ENCODE measurements at regions not wholly inside any gene's neighbourhood (a gene's known extent, or its start where the extent isn't known, plus 50 kb on each side); places are given as distances from the start of the nearest gene placed in this dataset.

GRCh38 chr12:111181143-111181726 is 187.7 kb downstream of the PHETA1 start:
- H3K36me3 ChIP-seq (ENCODE audit: control insufficient read depth, low read length): no peaks in the 10 kb centered on the region
- H3K9me3 ChIP-seq (ENCODE audit: control insufficient read depth, insufficient read depth, low read length): no peaks in the 10 kb centered on the region
- no peak overlapping the region for H3K4me2 ChIP-seq (ENCODE audit: low read length)
- no peak overlapping the region for H3K4me3 ChIP-seq (ENCODE audit: low read length)
- H3F3A ChIP-seq (ENCODE audit: control insufficient read depth, insufficient read depth): no peaks in the 10 kb centered on the region
- TF ChIP-seq EZH2phosphoT487 (IDR thresholded peaks at IDR 0.05; ENCODE audit: borderline replicate concordance, low read length): no peak
- no peak for TF ChIP-seq CTCF (IDR thresholded peaks at IDR 0.05; ENCODE audit: low read depth, low read length, poor library complexity, severe bottlenecking)
- H3K9me2 ChIP-seq (replicated peaks; ENCODE audit: control insufficient read depth, low read length): no peaks in the 10 kb centered on the region
- no peaks in the 10 kb centered on the region for H3K79me2 ChIP-seq (ENCODE audit: control insufficient read depth, low read length)
- H3K4me1 ChIP-seq (ENCODE audit: control insufficient read depth, low read length): no peaks in the 10 kb centered on the region
- H4K20me1 ChIP-seq (ENCODE audit: control insufficient read depth, insufficient read depth, low read depth, low read length): no peaks in the 10 kb centered on the region
- H3K27me3 ChIP-seq (ENCODE audit: control insufficient read depth, low read length): no peaks in the 10 kb centered on the region
- no peak overlapping the region for H3K27ac ChIP-seq (ENCODE audit: low read depth, low read length)

- Histone ChIP-seq H3K36me3 (ENCODE audit: control insufficient read depth, low read length) (no peaks in the 10 kb centered on the region), H3K9me3 (ENCODE audit: control insufficient read depth, insufficient read depth, low read length) (no peaks in the 10 kb centered on the region), H3K27me3 (ENCODE audit: control insufficient read depth, low read length) (no peaks in the 10 kb centered on the region), H3K9me2 (replicated peaks; ENCODE audit: control insufficient read depth, low read length) (no peaks in the 10 kb centered on the region), H3K27ac (ENCODE audit: low read depth, low read length) (no peak overlapping the region), H3K4me2 (ENCODE audit: low read length) (no peak overlapping the region), H3K79me2 (ENCODE audit: control insufficient read depth, low read length) (no peaks in the 10 kb centered on the region), H4K20me1 (ENCODE audit: control insufficient read depth, insufficient read depth, low read depth, low read length) (no peaks in the 10 kb centered on the region), H3F3A (ENCODE audit: control insufficient read depth, insufficient read depth) (no peaks in the 10 kb centered on the region), H3K4me3 (ENCODE audit: low read length) (no peak overlapping the region), H3K4me1 (ENCODE audit: control insufficient read depth, low read length) (no peaks in the 10 kb centered on the region)
- TF ChIP-seq EZH2phosphoT487 (IDR thresholded peaks at IDR 0.05; ENCODE audit: borderline replicate concordance, low read length) (no peak), CTCF (IDR thresholded peaks at IDR 0.05; ENCODE audit: low read depth, low read length, poor library complexity, severe bottlenecking) (no peak)
Observed at GRCh38 chr12:111180426-111181142, 188.3 kb downstream of the PHETA1 start.

GRCh38 chr12:111178181-111179081 is 190.5 kb downstream of the PHETA1 start:
- Histone ChIP-seq H3F3A (ENCODE audit: control insufficient read depth, insufficient read depth) (no peaks in the 10 kb centered on the region), H4K20me1 (ENCODE audit: control insufficient read depth, insufficient read depth, low read depth, low read length) (no peaks in the 10 kb centered on the region), H3K9me2 (replicated peaks; ENCODE audit: control insufficient read depth, low read length) (no peaks in the 10 kb centered on the region), H3K4me2 (ENCODE audit: low read length) (no peak overlapping the region), H3K27me3 (ENCODE audit: control insufficient read depth, low read length) (no peaks in the 10 kb centered on the region), H3K9me3 (ENCODE audit: control insufficient read depth, insufficient read depth, low read length) (no peaks in the 10 kb centered on the region), H3K4me3 (ENCODE audit: low read length) (no peak overlapping the region), H3K36me3 (ENCODE audit: control insufficient read depth, low read length) (no peaks in the 10 kb centered on the region), H3K79me2 (ENCODE audit: control insufficient read depth, low read length) (no peaks in the 10 kb centered on the region), H3K4me1 (ENCODE audit: control insufficient read depth, low read length) (no peaks in the 10 kb centered on the region), H3K27ac (ENCODE audit: low read depth, low read length) (no peak overlapping the region)
- TF ChIP-seq EZH2phosphoT487 (IDR thresholded peaks at IDR 0.05; ENCODE audit: borderline replicate concordance, low read length): no peak
- TF ChIP-seq CTCF (IDR thresholded peaks at IDR 0.05; ENCODE audit: low read depth, low read length, poor library complexity, severe bottlenecking): no peak
